Uterus (tissue), 3 donors: ENCODE measurements at regions not wholly inside any gene's neighbourhood (a gene's known extent, or its start where the extent isn't known, plus 50 kb on each side); places are given as distances from the start of the nearest gene placed in this dataset.

Source experiments
- DNase-seq, 2 donors: peaks; one replicate each; pipeline ENCODE4 v3.0.0-alpha.2; 2019 to 2020
- H3K27ac ChIP-seq, 2 donors: fragments of 200-600 bp; sonication (generic); 1 replicate in 1 of 2; 2 replicates in 1 of 2; pipeline ENCODE4 v1.5.1; 2016 to 2018
- H3K27me3 ChIP-seq, 2 donors: fragments of 200-600 bp; sonication (generic); one replicate each; pipeline ENCODE4 v1.5.1; 2018 to 2019; ENCODE audit warnings: control low read depth in 1 of 2
- H3K36me3 ChIP-seq, 2 donors: fragments of 200-600 bp; sonication (generic); one replicate each; pipeline ENCODE4 v1.5.1; 2019; ENCODE audit warnings: control low read depth in 1 of 2
- H3K4me1 ChIP-seq, 2 donors: fragments of 200-600 bp; sonication (generic); one replicate each; pipeline ENCODE4 v1.5.1; 2018 to 2019; ENCODE audit warnings: control low read depth in 1 of 2
- H3K4me3 ChIP-seq, 2 donors: fragments of 200-600 bp; sonication (generic); 1 replicate in 1 of 2; 2 replicates in 1 of 2; pipeline ENCODE4 v1.5.1; 2018 to 2019; ENCODE audit warnings: mild to moderate bottlenecking in 1 of 2
- H3K9me3 ChIP-seq, 2 donors: fragments of 200-600 bp; sonication (generic); one replicate each; pipeline ENCODE4 v1.5.1; 2019; ENCODE audit warnings: control low read depth in 1 of 2
- POLR2A ChIP-seq, 2 donors: fragments of 450-650 bp; IDR thresholded peaks; one replicate each; pipeline ENCODE4 v1.6.1; 2016; ENCODE audit warnings: antibody characterized with exemption in 2 of 2, mild to moderate bottlenecking in 1 of 2, moderate library complexity in 1 of 2
- intact Hi-C: fragments of 100-400 bp; cut with DNase I; formaldehyde crosslinking; loops from one replicate; pipeline ENCODE4 v1.15.1; 2023; ENCODE audit warnings: low total_unique reads
- TF ChIP-seq, protein P1 (sequence below), 4 experiments: fragments of 200-600 bp in 2 of 4; fragments of 450-650 bp in 2 of 4; sonication (generic) in 2 of 4; IDR thresholded peaks; one replicate each; pipeline ENCODE4 v1.5.1; 2016 to 2019; ENCODE audit warnings: antibody characterized with exemption in 4 of 4, mild to moderate bottlenecking in 2 of 4, moderate library complexity in 1 of 4
- donor health status: DM: yes; HTN: yes; CAD: no.

DNA sequence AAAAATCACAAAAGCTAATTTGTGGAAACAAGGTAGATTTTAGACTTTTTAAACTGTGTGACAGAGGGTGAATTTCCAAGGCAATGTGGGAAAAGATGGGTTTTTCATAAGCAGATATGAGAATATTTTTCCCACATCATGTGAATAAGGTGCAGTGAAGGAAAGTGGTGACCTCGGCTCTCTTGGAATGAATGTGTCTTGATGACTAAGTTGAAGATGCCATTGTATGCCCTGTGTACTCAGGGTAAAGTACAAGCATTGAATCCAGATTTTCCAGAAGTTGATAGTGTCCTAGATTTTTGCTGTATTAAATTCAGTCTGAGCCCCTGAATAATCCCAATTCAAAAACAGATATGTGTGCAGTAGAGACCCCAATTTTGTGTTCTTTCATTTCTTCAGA is 442.6 kb upstream of the ADGRL2 start:
- H3K27ac ChIP-seq, result no peak overlapping the region
- TF ChIP-seq POLR2A (IDR thresholded peaks at IDR 0.05), result no peak
- TF ChIP-seq, protein P1, sequence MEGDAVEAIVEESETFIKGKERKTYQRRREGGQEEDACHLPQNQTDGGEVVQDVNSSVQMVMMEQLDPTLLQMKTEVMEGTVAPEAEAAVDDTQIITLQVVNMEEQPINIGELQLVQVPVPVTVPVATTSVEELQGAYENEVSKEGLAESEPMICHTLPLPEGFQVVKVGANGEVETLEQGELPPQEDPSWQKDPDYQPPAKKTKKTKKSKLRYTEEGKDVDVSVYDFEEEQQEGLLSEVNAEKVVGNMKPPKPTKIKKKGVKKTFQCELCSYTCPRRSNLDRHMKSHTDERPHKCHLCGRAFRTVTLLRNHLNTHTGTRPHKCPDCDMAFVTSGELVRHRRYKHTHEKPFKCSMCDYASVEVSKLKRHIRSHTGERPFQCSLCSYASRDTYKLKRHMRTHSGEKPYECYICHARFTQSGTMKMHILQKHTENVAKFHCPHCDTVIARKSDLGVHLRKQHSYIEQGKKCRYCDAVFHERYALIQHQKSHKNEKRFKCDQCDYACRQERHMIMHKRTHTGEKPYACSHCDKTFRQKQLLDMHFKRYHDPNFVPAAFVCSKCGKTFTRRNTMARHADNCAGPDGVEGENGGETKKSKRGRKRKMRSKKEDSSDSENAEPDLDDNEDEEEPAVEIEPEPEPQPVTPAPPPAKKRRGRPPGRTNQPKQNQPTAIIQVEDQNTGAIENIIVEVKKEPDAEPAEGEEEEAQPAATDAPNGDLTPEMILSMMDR (IDR thresholded peaks at IDR 0.05), result no peak
- H3K36me3 ChIP-seq, result no peaks in the 10 kb centered on the region
- no peaks in the 10 kb centered on the region for H3K4me1 ChIP-seq
- DNase-seq, result no peak
- H3K4me3 ChIP-seq, result no peak overlapping the region
- no peaks in the 10 kb centered on the region for H3K27me3 ChIP-seq
- H3K9me3 ChIP-seq, result no peaks in the 10 kb centered on the region
- intact Hi-C loops, result no loop called here

DNA sequence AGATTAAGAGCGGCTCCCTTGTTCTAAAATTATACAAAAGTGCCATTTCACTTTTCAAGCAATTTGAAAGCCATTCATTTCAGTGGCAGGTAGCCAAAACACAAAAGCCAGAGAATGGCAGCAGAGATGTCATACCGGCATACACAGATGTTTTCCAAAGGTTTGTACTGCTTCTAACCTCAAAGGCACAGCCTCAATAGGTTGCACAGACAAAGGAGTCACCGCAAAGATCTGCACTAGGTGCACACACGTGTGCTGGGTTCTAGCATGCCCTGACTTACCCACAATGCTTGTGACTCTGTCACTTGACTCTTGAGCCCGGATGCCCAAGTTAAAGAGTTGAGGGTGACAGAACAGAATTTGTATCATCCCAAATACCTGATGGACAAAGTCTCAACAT is 448.9 kb upstream of the ADGRL2 start:
- Histone ChIP-seq H3K4me1 (no peaks in the 10 kb centered on the region), H3K27me3 (no peaks in the 10 kb centered on the region), H3K36me3 (no peaks in the 10 kb centered on the region), H3K4me3 (no peak overlapping the region), H3K9me3 (no peaks in the 10 kb centered on the region), H3K27ac (no peak overlapping the region)
- no peak for DNase-seq
- intact Hi-C loops, result no loop called here
- TF ChIP-seq, protein P1 (IDR thresholded peaks at IDR 0.05), result no peak
- TF ChIP-seq POLR2A (IDR thresholded peaks at IDR 0.05), result no peak

DNA sequence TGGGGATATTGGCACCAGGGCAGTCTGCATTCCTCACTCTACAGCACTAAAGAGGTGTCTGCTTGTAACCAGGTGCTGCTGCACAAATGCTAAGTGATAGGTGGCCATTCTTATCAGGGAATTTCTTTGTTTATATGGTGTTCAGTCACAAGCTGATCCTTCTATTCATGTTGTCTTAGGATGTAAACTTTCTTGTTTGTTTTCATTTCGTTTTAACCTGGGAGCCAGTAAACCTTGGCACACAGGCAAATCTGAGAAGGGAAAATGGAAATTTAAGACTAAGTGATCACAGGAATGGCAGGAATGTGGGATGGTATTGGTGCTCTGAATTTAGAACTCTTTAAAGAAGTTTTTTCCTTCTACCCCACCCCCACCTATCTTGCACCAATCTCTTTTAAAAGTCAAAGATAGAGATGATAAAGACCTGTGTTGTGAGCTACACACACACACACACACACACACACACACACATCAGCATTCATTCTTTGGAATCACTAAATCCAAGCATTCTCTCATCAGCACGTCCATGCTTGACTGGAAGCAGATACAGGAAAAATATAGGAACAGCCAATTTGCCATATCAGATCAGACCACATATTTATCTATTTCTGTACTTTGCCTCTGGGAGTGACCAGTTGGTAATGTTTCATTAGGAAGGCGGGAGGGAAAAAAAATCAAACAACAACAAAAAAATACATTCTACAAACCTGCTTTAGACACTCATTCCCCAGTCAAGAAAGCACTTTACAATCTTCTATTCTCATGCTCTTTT is 451.4 kb upstream of the ADGRL2 start:
- Histone ChIP-seq H3K27ac (no peak overlapping the region), H3K4me1 (no peaks in the 10 kb centered on the region), H3K27me3 (no peaks in the 10 kb centered on the region), H3K9me3 (no peaks in the 10 kb centered on the region), H3K4me3 (no peak overlapping the region), H3K36me3 (no peaks in the 10 kb centered on the region)
- no peak for DNase-seq
- no peak for TF ChIP-seq POLR2A (IDR thresholded peaks at IDR 0.05)
- TF ChIP-seq, protein P1 (IDR thresholded peaks at IDR 0.05), result no peak
- intact Hi-C loops, result no loop called here

DNA sequence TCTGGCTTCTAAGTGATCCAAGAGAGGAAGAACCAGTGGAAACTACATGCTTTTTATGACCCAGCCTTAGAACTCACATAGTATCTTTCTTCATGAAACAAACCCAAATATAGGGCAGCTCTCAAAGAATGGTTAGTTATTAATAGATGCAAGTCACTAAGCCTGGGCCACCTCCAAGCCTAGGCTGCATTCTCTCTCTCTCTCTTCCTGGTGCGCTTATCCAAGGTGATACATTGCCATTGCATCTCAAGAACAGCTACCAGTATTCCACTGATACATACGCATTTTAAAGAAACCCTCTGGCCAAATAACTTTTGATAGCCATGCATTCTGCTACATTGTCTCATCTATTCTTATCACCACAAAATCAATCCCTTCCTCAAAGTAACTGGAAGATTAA is 455.6 kb upstream of the ADGRL2 start:
- no peaks in the 10 kb centered on the region for H3K36me3 ChIP-seq
- H3K4me1 ChIP-seq, result no peaks in the 10 kb centered on the region
- no peak for DNase-seq
- H3K9me3 ChIP-seq, result no peaks in the 10 kb centered on the region
- intact Hi-C loops, result no loop called here
- no peak overlapping the region for H3K27ac ChIP-seq
- H3K4me3 ChIP-seq, result no peak overlapping the region
- no peak for TF ChIP-seq POLR2A (IDR thresholded peaks at IDR 0.05)
- TF ChIP-seq, protein P1 (IDR thresholded peaks at IDR 0.05), result no peak
- no peaks in the 10 kb centered on the region for H3K27me3 ChIP-seq

DNA sequence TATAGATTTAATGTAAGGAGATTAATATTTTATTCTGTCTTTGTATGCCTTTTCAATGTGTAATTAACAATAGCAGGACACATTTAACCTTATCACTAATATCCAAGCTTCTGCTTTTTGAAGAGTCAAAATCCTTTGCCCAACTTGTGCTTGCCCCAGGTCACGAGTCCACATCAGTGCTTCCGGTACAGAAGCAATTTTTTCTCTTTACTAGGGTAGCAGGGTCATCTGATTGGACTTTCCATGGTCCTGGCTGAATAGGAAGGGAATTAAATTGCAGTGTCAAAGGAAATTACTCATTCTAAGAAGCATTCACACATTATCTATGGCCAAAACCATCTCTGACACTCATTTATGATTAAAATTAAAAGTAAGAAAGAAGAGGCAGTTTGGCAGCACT is 460.5 kb upstream of the ADGRL2 start:
- no peak for DNase-seq
- no peaks in the 10 kb centered on the region for H3K4me1 ChIP-seq
- no peak overlapping the region for H3K27ac ChIP-seq
- no peak for TF ChIP-seq POLR2A (IDR thresholded peaks at IDR 0.05)
- TF ChIP-seq, protein P1 (IDR thresholded peaks at IDR 0.05), result no peak
- no peaks in the 10 kb centered on the region for H3K27me3 ChIP-seq
- H3K4me3 ChIP-seq, result no peak overlapping the region
- H3K36me3 ChIP-seq, result no peaks in the 10 kb centered on the region
- no peaks in the 10 kb centered on the region for H3K9me3 ChIP-seq
- intact Hi-C loops, result no loop called here
